CD4-positive, alpha-beta T cell treated with Interleukin-10 for 1 hour (primary cell): ENCODE measurements at regions not wholly inside any gene's neighbourhood (a gene's known extent, or its start where the extent isn't known, plus 50 kb on each side); places are given as distances from the start of the nearest gene placed in this dataset.
A peak's percentile ranks its signal among the peaks of the same experiment; 100 is the strongest.
"Not testable (repeated sequence)": the region's sequence is repeated elsewhere in the genome, so short reads cannot be mapped to it uniquely, and the experiment has no call there.

Experiments used
- DNase-seq: peaks from one replicate; pipeline ENCODE4 v3.0.0-alpha.2; 2020

GRCh38 chr6:28585335-28585734 is 59.7 kb downstream of the GPX5 start:
- no peak for DNase-seq

- DNase-seq, result no peak
Observed at GRCh38 chr6:28586324-28586723, 60.6 kb downstream of the GPX5 start.

GRCh38 chr6:28586962-28587745 is 61.5 kb downstream of the GPX5 start:
- DNase-seq, result peak; percentile 57

- DNase-seq, result no peak
Observed at GRCh38 chr6:28587746-28588075, 62.0 kb downstream of the GPX5 start.

DNA sequence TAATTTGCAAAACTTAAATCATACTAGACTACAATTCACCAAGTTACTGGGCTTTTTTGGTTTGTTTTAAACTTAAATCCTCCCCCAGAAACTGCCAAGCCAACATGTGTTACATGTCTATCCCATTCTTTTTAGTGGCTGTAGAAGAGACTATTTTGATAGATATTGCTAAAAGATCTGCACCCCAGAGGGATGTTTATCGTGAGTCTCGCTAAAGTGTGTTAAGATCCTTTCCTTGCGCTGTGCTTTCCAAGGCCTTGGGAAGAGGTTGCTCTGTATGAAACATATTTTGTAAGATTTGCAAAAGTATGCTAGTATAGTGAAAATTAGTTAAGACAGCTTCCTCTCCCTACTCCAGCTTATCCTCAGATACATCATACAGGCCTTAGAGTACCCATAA is 63.0 kb downstream of the GPX5 start:
- DNase-seq, result no peak

DNA sequence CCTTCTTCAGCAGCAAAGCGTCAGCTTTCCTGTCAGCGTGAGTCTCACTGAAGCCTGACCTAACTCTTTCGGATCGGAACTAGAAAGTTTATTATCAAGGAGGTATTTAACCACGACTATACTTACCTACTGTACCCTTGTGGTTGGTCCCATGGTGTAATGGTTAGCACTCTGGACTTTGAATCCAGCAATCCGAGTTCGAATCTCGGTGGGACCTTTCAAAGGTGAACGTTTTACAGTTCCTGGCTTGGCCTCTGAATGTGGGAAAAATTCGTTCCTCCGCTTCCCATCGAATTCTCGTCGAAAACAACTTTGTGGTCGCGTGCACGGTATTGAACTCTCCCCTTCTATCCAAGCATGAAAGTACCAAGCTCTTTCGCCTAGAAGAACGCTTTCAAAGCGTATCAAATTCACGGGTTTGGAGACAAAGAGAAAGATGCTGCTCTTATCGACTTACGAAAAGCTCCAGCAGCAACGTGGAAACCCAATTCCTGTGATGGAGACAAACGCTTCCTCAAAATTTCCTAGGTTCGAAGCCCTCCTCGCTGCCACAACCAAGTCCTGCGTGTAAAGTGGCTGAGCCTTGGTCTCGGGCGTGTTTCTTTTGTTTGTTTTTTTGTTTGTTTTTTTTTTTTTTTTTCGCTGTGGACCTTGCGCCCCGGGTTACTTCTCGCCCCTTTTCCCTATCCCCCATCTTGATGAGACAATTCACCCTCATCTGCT is 63.7 kb downstream of the GPX5 start:
- DNase-seq, result peak; percentile 21

GRCh38 chr6:28589957-28590349 is 64.3 kb downstream of the GPX5 start:
- no peak for DNase-seq

GRCh38 chr6:28597217-28597835 is 71.6 kb downstream of the GPX5 start:
- peak; percentile 22 for DNase-seq

DNA sequence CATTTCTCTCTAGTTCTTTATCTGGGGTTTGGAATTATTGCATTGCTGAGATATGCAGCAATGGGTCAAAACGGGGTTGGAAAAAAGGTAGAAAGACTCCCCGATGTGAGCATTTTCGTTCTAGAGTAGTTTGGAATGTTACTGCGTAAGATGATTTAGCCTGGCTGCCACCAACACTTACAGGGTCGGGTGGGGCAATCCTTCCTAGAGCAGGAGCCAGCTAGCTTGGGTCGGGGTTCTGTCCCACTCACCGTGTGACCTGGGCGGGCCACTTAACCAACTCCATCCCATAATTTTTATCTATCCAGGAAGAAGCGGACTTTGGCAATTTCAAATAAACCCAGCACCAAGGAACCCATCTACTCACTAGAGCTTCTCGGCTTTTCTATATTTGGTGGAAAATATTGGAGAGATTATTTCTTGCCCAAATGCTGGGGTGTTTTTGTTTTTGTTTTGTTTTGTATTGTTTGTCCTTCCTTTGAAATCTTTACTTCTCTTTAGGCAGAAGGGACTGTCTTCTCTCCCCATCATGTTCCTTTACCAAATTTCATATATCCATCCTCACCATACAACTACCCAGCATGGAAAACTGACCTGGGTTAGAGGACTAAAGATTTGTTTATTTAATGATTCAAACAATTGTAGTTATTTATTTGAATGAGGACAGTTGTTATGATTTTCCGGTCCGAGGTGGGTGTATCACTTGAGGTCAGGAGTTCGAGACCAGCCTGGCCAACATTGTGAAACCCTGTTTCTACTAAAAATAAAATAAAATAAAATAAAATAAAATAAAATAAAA is 72.4 kb downstream of the GPX5 start:
- DNase-seq, result no peak

GRCh38 chr6:28598757-28599686 is 73.3 kb downstream of the GPX5 start:
- no peak for DNase-seq

GRCh38 chr6:28600245-28600644 is 74.6 kb downstream of the GPX5 start:
- DNase-seq, result no peak

DNA sequence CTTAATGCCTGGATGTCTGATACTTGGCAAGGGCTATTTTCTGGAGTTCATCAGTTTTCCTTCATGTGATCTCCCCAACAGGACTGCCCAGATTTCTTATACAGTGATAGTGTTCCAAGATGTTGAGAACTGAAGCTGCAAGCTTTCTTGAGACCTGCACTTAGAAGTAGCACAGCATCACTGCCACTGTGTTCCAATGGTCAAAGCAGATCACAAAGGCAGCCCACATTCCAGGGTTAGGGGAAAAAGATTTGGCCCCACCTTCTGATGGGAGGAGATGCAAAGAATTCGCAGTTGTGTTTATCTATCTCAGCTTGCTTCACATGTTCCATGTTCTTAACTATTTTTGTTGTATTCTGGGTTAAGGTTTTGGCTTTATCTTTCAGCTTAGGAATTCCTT is 78.2 kb downstream of the GPX5 start:
- DNase-seq, result no peak

GRCh38 chr6:28606424-28607391 is 81.0 kb downstream of the GPX5 start:
- peak; percentile 18 for DNase-seq

DNA sequence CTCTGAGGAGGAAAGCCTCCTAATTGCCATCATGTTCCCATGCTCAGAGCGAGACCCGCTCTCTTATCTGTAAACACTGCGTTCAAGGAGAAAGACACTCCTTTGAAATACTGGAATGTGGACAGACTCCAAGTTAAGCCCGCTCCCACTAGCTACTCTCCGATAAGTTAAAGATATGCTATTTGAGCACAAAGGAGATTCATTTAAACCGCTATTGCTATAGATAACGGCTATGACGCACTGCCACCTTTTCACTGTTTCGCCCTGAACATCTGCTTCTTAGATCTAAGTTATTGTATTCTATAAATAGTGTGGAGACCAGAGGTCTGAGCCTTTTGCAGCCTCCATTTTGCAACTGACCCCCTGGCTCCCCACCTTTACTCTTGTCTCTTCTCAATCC is 82.3 kb downstream of the GPX5 start:
- DNase-seq, result no peak

- no peak for DNase-seq
Observed at GRCh38 chr6:28609672-28610071, 84.0 kb downstream of the GPX5 start.

DNA sequence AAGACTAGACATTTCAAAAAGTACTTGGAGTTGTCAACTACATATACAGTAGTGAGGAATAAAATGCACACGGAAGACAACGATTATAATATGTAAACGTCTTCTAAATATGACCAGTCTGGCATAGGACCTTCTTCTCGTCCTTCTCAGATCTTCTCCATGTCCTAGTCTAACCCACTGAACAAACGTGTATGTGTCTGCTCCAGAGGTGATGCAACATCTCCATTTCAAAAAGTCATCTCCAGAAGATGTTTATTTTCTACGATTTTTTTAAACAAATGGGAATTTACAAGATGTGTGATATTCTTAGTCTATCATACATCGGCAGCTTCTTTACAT is 89.9 kb downstream of the GPX5 start:
- no peak for DNase-seq

GRCh38 chr6:28615955-28616747 is 90.5 kb downstream of the GPX5 start:
- no peak for DNase-seq

- DNase-seq, result no peak
Observed at GRCh38 chr6:28618898-28619555, 93.3 kb downstream of the GPX5 start.

- DNase-seq, result not testable (repeated sequence)
Observed at GRCh38 chr6:28621268-28621667, 95.6 kb downstream of the GPX5 start.

- DNase-seq, result not testable (repeated sequence)
Observed at GRCh38 chr6:28623242-28623641, 97.6 kb downstream of the GPX5 start.
